NCI-H2171 (cell line): ENCODE measurements at regions not wholly inside any gene's neighbourhood (a gene's known extent, or its start where the extent isn't known, plus 50 kb on each side); places are given as distances from the start of the nearest gene placed in this dataset.

Experiments
- DNase-seq: peaks from one replicate; lab custom pipeline; 2025; lab: John Stamatoyannopoulos, UW

DNA sequence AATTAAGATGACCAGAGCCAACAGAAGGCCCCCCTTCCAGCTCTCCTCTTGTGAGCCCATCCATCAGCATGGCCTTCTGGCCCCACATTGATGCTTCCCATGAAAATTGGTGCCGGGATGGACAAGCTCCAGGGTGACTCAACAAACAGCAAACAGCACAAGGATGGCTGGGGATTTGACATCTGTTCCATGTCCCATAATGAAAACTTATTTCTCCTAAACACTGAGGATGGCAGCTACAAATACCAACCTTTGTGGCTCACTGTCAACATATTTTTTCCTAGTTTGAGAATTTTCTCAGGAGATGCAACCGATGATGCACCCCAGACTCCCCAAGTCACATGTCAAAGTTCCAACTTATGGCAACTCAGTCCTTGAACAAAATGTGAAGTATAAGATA lies 169.6 kb upstream of the SIX2 start:
- no peak for DNase-seq

DNA sequence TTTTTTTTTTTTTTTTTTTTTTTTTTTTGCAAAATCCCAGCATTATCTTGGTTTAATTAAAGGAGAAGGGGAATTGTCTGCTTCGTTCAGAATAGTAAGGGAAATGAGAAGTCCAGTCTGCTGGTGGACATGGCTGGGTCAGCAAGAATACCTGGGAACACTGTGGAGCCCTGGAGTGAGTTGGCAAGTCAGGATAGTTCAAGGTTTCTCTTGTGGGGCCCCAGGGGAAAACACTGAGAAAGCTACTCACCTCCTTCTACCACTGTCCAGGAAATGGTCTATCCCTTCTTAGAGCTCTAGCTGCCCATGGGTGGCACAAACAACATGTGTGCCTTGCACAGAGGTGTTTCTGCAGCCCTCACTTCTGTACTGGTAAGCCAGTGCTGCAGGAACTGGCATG lies 169.1 kb upstream of the SIX2 start:
- no peak for DNase-seq

DNA sequence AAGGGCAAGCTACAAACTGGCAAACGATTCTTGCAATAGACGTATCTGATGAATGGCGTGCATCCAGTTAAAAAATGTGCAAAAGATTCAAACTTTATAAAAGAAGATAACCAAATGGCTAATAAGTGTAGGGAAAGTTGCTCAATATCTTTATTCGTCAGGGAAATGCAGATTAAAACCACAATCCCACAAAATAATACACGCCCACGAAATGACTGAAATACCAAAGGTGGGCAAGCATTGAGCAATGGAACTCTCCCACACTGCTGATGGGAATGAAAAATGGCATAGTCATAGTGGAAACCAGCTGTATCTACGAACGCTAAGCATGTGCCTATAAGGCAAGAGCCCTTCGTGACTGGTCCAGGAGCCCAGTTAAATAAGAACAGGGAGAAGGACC lies 168.6 kb upstream of the SIX2 start:
- no peak for DNase-seq

DNA sequence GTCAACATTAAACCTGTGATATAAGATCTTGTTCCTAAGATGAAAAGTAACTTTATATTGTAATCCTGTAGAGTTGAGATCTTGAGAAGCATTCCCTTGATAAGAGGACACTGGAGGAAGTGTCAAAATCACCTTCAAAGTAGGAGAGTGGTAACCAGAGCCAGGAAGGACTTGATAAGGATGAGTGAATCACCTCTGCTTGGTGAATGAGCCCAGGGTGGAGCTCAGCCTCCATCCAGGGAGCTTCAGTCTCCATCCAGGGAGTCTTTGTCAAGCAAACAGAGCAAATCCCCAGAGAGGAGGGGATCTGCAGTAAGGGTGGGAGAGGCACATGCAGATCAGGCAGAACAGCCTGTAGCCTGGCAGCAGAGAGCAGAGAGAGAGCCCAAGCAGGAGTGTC lies 167.1 kb upstream of the SIX2 start:
- no peak for DNase-seq

DNA sequence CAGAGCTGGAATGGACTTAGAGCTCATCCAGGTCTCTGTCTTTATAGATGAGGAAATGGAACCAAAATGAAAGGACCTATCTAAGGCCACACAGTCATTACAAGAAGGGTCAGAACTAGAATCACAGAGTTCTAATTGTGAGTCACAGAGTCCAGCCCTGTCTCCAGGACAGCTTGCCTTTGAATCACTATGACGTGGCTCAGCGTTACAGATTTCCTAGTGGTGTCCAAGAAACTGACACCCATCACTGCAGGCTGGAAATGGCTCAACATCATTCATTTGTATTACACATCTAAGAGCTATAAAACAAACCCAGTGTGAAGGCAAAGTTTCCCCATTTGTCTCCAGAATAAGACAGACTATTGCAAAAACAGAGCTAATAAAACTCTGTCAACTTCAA lies 164.3 kb upstream of the SIX2 start:
- DNase-seq: no peak

GRCh38 chr2:45172760-45173392 lies 163.6 kb upstream of the SIX2 start:
- no peak for DNase-seq

GRCh38 chr2:45172142-45172541 lies 162.9 kb upstream of the SIX2 start:
- no peak for DNase-seq

DNA sequence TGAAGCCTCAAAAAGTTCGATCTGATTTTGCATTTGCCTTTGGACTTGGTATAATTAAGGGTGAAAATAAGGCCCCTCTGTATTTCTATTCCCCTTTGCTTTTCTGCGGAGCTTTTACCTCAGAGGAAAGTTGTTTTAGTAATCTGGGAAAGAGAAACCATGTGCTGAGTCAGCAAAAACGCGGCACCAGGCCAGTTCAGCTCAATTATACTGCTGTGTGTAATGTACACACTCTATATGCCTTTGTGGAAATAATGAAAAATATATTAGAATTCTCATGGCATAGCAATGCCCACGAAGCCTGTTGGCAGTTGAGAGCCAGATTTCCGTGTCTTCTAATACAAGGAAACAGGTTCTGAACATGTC lies 161.9 kb upstream of the SIX2 start:
- no peak for DNase-seq

DNA sequence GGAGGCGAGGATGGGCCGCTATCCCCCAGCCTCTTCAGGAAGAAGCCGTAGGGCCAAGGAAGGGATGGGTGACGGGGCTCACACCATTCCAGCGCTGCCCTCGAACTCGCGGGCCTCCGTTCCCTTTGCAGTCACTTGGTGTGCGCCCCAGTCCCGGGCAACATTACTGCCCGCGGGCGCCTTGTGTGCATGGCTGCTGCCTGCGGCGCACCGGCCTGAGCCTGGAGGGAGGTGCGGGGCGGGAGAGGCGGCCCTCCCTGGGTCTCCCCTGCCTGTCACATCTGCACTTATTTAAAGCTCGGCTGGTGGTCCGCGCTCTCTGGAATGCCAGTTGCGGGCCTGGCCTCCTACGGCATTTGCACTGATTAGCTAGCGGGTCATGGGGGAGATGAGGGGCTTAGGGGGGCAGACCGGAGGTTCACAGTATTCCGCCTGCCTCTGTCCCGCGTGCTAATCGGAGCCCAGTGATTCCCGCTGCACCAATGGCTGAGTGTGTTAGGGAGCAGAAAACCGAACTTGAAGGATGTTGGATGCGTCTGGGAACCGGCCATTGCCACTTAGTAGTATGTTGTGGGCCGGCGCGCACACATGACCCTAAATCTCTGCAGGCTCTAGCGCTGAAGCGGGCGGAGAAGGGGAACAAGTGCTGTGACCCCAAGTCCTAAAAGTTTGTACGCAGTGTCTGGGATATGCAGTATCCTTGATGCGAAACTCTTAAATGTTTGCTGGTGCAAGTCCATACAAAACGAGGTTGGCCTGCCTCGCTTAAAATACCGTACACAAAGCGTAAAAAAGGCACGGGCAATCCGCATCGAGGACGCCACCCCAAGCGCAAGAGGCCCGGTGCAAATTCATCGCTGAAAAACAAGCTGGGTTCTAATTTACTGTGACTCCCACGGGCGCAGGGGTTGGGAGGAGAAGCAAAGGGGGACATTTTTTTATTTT lies 161.2 kb upstream of the SIX2 start:
- no peak for DNase-seq

- no peak for DNase-seq
Measured at GRCh38 chr2:45169339-45170190, 160.3 kb upstream of the SIX2 start.

DNA sequence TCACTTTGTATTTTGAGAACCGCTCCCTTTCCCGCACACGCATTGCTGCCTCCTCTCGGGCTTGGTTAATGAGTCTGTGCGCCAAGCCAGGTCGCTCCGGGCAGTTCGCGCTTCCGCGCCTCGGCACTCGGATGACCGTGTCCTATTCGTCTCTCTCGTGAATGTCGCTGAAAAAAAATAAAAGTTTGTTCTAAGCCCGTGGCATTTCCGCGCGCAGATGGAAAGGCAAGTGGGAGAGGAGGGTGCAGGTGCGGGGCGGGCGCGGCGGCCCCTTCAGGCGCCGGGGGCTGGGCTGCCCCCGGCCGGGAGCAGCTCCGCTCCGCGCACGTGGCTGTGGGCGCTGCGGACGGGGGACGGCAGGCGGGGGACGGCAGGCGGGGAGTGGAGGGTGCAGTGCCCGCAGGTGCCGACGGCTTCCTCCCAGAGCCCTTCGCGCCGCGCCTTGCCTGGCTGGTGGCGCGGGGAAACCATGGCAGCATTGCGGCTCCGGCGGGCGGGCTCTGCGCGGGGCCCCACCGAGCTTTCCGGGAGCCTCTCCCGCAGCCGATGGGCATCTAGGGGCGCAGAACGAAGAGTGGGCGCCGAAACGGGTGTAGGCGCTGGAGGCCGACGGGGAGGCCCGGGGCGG lies 159.6 kb upstream of the SIX2 start:
- DNase-seq: peak; percentile 26

GRCh38 chr2:45167920-45168629 lies 158.8 kb upstream of the SIX2 start:
- no peak for DNase-seq

GRCh38 chr2:45166229-45166890 lies 157.1 kb upstream of the SIX2 start:
- no peak for DNase-seq

DNA sequence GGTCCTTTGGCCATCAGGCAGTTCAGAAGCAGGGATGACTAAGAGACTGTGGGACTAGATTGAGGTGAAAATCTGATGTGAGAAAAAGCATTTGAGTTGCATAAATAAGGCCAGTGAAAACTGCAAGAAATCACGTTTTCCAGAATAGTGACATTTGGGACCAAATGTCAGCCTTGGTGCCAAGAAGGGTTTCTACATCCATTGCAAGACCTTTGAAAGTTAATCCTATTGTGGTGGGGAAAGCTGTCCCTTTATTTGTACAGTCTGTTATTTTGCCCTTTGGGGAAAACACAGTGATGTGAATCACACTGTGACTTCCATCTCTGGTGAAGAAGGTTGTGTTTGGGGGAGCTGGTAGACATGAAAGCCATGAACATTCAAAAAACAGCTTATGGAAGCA lies 153.5 kb upstream of the SIX2 start:
- no peak for DNase-seq

DNA sequence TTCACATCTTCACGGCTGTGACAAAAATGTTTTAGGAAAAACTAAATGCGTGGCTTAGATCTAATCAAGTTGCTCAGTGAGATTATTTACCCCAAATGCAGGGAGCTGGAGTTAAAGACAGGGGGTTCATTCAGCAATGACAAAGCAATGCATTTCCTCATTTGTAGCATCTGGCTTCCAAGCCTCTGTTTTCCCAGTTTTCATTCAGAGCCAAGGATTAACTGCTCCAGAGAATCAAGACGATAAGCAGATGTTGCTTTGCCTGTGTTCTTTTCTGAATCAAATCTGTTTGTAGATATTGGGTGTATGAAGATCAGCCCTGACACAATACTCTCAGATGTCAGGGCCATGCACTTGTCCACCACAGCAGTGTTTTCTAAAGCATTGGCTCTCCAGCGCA lies 147.4 kb upstream of the SIX2 start:
- no peak for DNase-seq

DNA sequence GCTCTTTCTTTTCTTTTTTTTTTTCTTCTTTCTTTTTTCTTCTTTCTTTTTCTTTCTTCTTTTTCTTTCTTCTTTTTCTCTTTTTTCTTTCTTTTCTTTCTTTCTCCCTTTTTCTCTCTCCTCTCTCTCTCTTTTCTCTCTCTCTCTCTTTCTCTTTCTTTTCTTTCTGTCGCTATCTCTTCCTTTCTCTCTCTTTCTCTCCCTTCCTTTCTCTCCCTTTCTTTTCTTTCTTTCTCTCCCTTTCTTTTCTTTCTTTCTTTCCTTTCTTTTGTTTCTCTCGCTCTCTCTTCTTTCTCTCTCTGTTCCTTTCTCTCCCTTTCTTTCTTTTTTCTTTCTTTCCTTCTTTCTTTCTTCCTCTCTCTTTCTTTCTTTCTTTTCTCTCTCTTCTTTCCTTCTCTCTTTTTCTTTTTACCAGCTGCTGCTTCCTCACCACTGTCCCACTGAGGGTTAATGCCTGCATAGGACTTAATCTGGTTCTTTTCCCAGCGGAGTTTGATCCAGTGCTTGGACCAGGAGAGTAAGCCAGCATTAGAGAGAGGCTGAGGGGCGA lies 145.4 kb upstream of the SIX2 start:
- no peak for DNase-seq

GRCh38 chr2:45154144-45154543 lies 144.9 kb upstream of the SIX2 start:
- no peak for DNase-seq

GRCh38 chr2:45153121-45153520 lies 143.9 kb upstream of the SIX2 start:
- no peak for DNase-seq

DNA sequence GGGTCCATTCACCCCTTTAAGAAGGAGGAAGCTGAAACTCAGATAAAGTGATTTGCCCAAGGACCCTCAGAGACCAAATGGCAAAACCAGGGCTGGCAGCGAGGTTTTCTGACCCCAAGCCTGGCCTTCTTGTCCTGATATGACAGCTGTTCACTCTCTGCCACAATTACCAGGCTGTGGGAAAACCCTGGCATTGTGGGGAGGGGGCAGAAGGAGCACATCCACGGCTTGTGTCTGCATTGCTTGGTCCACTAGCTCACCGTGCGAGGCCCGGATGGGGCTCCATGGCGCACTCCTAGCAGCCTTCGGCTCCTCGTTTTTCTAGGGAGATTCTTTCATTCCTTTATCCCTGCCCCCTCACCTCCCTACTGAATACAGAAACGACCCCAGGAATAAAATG lies 143.4 kb upstream of the SIX2 start:
- no peak for DNase-seq

DNA sequence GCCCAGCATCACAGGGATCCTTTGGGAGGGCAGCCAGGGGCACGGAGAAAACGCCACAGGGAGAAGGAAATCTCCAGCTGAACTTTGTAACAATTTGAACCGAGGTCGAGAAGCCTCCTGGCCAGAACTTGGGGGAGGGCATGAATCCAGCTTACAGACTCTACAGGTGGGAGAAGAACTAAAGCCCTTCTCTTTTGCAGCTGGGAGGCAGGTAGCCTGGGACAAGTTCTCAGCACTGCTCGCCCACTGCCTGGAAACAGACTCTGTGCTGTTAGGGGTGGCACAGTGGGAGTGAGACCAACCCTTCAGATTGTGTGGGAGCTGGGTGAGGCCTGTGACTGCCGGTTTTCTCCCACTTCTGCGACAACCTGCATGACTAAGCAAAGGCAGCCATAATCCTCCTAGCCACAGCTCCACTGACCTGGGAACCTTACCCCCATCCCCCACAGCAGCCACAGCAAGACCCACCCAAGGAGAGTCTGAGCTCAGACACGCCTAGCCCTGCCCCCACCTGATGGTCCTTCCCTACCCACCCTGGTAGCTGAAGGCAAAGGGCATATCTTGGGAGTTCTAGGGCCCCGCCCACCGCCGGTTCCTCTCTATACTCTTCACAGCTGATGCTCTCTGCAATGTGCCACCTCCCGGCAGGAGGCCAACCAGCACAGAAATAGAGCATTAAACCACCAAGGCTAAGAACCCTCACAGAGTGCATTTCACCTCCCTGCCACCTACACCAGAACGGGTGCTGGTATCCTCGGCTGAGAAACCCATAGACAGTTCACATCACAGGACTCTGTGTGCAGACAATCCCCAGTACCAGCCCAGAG lies 136.0 kb upstream of the SIX2 start:
- DNase-seq: no peak
